Trophoblast cell (in vitro differentiated cells and primary cell): ENCODE measurements at regions not wholly inside any gene's neighbourhood (a gene's known extent, or its start where the extent isn't known, plus 50 kb on each side); places are given as distances from the start of the nearest gene placed in this dataset.
A peak's percentile ranks its signal among the peaks of the same experiment; 100 is the strongest.

Source experiments
- DNase-seq, 2 donors: peaks; one replicate each; pipeline ENCODE4 v3.0.0-alpha.2; 2016
- H2AFZ ChIP-seq: 2 replicates; pipeline ENCODE4 v1.6.1; 2013; ENCODE audit warnings: low read length, moderate library complexity, mild to moderate bottlenecking; ENCODE audit not compliant: insufficient read depth, poor library complexity
- H2AK5ac ChIP-seq: 2 replicates; pipeline ENCODE4 v1.6.1; 2013; ENCODE audit warnings: mild to moderate bottlenecking, low read length
- H2BK120ac ChIP-seq: 2 replicates; pipeline ENCODE4 v1.6.1; 2013; ENCODE audit warnings: low read length, mild to moderate bottlenecking, moderate library complexity; ENCODE audit not compliant: insufficient read depth, poor library complexity
- H2BK12ac ChIP-seq: 2 replicates; pipeline ENCODE4 v1.6.1; 2013; ENCODE audit warnings: mild to moderate bottlenecking, low read length, moderate library complexity
- H2BK5ac ChIP-seq: 2 replicates; pipeline ENCODE4 v1.6.1; 2013; ENCODE audit warnings: low read length, low read depth, moderate library complexity, mild to moderate bottlenecking; ENCODE audit not compliant: poor library complexity
- H3K14ac ChIP-seq: 2 replicates; pipeline ENCODE4 v1.6.1; 2013; ENCODE audit warnings: mild to moderate bottlenecking, low read length
- H3K18ac ChIP-seq: 2 replicates; pipeline ENCODE4 v1.6.1; 2013; ENCODE audit warnings: mild to moderate bottlenecking, low read length
- H3K23ac ChIP-seq: 2 replicates; pipeline ENCODE4 v1.6.1; 2013; ENCODE audit warnings: low read length
- H3K27ac ChIP-seq: 2 replicates; pipeline ENCODE4 v1.5.1; 2013; ENCODE audit warnings: low read depth, mild to moderate bottlenecking, inconsistent platforms, low read length, moderate library complexity
- H3K27me3 ChIP-seq: 2 replicates; pipeline ENCODE4 v1.6.1; 2013; ENCODE audit warnings: inconsistent platforms, mild to moderate bottlenecking, low read length, moderate library complexity; ENCODE audit not compliant: insufficient read depth
- H3K36me3 ChIP-seq, 2 experiments: 1 replicate in 1 of 2; 2 replicates in 1 of 2; pipeline ENCODE4 v1.6.1; 2013; ENCODE audit warnings: low read length in 2 of 2, mild to moderate bottlenecking in 2 of 2, moderate library complexity in 1 of 2; ENCODE audit not compliant: insufficient read depth in 2 of 2, control insufficient read depth in 1 of 2
- H3K4ac ChIP-seq: 2 replicates; pipeline ENCODE4 v1.6.1; 2013; ENCODE audit warnings: low read depth, mild to moderate bottlenecking, low read length, moderate library complexity
- H3K4me1 ChIP-seq, 2 experiments: 1 replicate in 1 of 2; 2 replicates in 1 of 2; pipeline ENCODE4 v1.6.1; 2013; ENCODE audit warnings: low read length in 2 of 2, mild to moderate bottlenecking in 2 of 2, moderate library complexity in 1 of 2; ENCODE audit not compliant: insufficient read depth in 2 of 2, control insufficient read depth in 1 of 2
- H3K4me2 ChIP-seq: 2 replicates; pipeline ENCODE4 v1.6.1; 2013; ENCODE audit warnings: inconsistent platforms, mild to moderate bottlenecking, low read length, moderate library complexity
- H3K4me3 ChIP-seq: 2 replicates; pipeline ENCODE4 v1.5.1; 2013; ENCODE audit warnings: mild to moderate bottlenecking, low read depth, low read length, inconsistent platforms
- H3K79me1 ChIP-seq: one replicate; pipeline ENCODE4 v1.6.1; 2013; ENCODE audit warnings: low read length
- H3K79me2 ChIP-seq: 2 replicates; pipeline ENCODE4 v1.6.1; 2013; ENCODE audit warnings: low read length, mild to moderate bottlenecking; ENCODE audit not compliant: control insufficient read depth, insufficient read depth, poor library complexity
- H3K9ac ChIP-seq: 2 replicates; pipeline ENCODE4 v1.6.1; 2013; ENCODE audit warnings: mild to moderate bottlenecking, low read length
- H3K9me3 ChIP-seq: 2 replicates; pipeline ENCODE4 v1.6.1; 2013; ENCODE audit warnings: low read depth, mild to moderate bottlenecking, control low read depth, inconsistent platforms, low read length; ENCODE audit not compliant: insufficient read depth
- H4K12ac ChIP-seq: 2 replicates; pipeline ENCODE4 v1.6.1; 2013; ENCODE audit warnings: low read depth, mild to moderate bottlenecking, low read length, moderate library complexity
- H4K8ac ChIP-seq: 2 replicates; pipeline ENCODE4 v1.6.1; 2013; ENCODE audit warnings: low read depth, mild to moderate bottlenecking, low read length, moderate library complexity
- H4K91ac ChIP-seq: one replicate; pipeline ENCODE4 v1.6.1; 2013; ENCODE audit warnings: low read depth, mild to moderate bottlenecking, low read length, moderate library complexity
- WGBS: extraction: QIAGEN DNeasy Blood & Tissue Kit; methylation state at CpG from one replicate; pipeline ENCODE4 v1.1.7; 2013; ENCODE audit warnings: missing lambda C conversion rate; ENCODE audit not compliant: insufficient read length, insufficient coverage; ENCODE audit errors: extremely low coverage; 5-methylcytosine and 5-hydroxymethylcytosine counted together

DNA sequence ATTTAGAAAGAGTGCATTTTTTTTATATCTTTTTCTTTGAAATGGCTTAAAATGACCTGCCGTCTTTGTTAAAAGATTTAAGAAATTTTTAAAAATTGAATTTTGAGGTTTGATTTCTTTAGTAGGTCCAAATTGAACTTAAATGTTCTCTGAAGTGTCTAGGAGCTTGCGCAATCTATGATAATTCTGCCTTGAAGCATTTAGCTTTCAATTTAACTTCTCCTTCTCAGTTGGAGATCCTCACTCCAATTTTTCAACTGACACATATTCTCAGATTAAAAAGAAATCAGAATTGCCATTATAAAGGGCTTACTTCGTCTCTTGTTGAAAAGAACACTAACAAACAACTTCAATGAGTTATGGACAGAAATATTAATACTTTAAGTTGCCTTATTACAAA lies 273.5 kb downstream of the TMA16 start:
- no peak for DNase-seq
- Histone ChIP-seq H3K4ac (no peak overlapping the region), H2BK5ac (no peak overlapping the region), H3K23ac (no peak overlapping the region), H2AFZ (no peak overlapping the region), H2BK120ac (no peak overlapping the region), H3K14ac (no peak overlapping the region), H3K27me3 (no peaks in the 10 kb centered on the region), H4K12ac (no peak overlapping the region), H3K79me2 (no peaks in the 10 kb centered on the region), H2AK5ac (no peak overlapping the region), H3K4me1 (no peaks in the 10 kb centered on the region), H3K27ac (no peak overlapping the region), H3K79me1 (no peaks in the 10 kb centered on the region), H4K8ac (no peak overlapping the region), H3K9ac (no peak overlapping the region), H4K91ac (no peak overlapping the region), H3K9me3 (no peaks in the 10 kb centered on the region), H3K4me3 (no peak overlapping the region), H3K36me3 (no peaks in the 10 kb centered on the region), H3K18ac (no peak overlapping the region), H2BK12ac (no peak overlapping the region), H3K4me2 (no peak overlapping the region)
- WGBS, result no CpG with 5 or more reads among the region's 3 CpGs

DNA sequence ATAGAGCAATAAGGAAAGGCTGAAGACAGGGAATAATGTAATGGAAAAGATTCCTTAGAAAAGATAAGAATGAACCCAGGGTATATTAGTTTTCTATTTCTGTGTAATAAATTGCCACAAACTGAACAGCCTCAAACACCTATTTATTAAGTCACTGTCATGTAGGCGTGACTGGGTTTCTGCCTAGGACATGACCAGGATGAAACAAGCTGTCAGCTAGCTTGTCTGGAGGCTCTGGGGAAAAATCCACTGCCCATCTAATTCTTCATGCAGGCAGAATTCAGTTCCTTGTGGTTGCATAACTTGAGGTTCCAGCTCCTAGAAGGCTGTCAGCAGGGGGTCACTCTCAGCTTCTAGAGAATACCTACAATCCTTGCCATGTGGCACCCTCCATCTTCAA lies 277.7 kb downstream of the TMA16 start:
- Histone ChIP-seq H2BK5ac (no peak overlapping the region), H3K4me2 (no peak overlapping the region), H2BK12ac (no peak overlapping the region), H3K79me2 (no peaks in the 10 kb centered on the region), H3K23ac (no peak overlapping the region), H3K18ac (no peak overlapping the region), H3K27me3 (no peaks in the 10 kb centered on the region), H4K12ac (no peak overlapping the region), H3K9ac (no peak overlapping the region), H3K4me1 (no peaks in the 10 kb centered on the region), H3K14ac (no peak overlapping the region), H3K79me1 (no peaks in the 10 kb centered on the region), H3K4me3 (no peak overlapping the region), H4K8ac (no peak overlapping the region), H3K36me3 (no peaks in the 10 kb centered on the region), H2AFZ (no peak overlapping the region), H3K27ac (no peak overlapping the region), H2BK120ac (no peak overlapping the region), H2AK5ac (no peak overlapping the region), H4K91ac (no peak overlapping the region), H3K9me3 (no peaks in the 10 kb centered on the region), H3K4ac (no peak overlapping the region)
- no peak for DNase-seq
- WGBS, result no CpG with 5 or more reads among the region's 1 CpG

DNA sequence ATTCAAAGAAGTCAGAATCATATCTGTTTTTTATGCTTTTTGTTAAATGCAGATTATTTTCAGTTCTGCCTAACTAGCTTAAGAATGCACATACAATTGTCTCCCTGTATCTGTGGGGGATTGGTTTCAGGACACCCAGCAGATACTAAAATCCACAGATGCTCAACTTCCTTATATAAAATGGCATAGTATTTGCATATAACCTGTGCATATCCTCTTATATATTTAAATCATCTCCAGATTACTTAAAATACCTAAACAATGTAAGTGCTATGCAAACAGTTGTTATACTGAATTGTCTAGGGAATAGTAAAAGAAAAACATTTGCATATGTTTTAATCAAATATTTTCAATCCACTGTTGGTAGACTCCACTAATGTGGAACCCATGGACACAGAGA lies 279.4 kb downstream of the TMA16 start:
- Histone ChIP-seq H3K79me1 (no peaks in the 10 kb centered on the region), H3K4me3 (no peak overlapping the region), H4K12ac (no peak overlapping the region), H3K79me2 (no peaks in the 10 kb centered on the region), H3K9ac (no peak overlapping the region), H2BK12ac (no peak overlapping the region), H3K9me3 (no peaks in the 10 kb centered on the region), H2BK120ac (no peak overlapping the region), H2AK5ac (no peak overlapping the region), H3K14ac (no peak overlapping the region), H4K8ac (no peak overlapping the region), H3K36me3 (no peaks in the 10 kb centered on the region), H3K4ac (no peak overlapping the region), H2AFZ (no peak overlapping the region), H3K4me2 (no peak overlapping the region), H3K23ac (no peak overlapping the region), H3K18ac (no peak overlapping the region), H3K4me1 (no peaks in the 10 kb centered on the region), H2BK5ac (no peak overlapping the region), H3K27me3 (no peaks in the 10 kb centered on the region), H4K91ac (no peak overlapping the region), H3K27ac (no peak overlapping the region)
- no peak for DNase-seq

DNA sequence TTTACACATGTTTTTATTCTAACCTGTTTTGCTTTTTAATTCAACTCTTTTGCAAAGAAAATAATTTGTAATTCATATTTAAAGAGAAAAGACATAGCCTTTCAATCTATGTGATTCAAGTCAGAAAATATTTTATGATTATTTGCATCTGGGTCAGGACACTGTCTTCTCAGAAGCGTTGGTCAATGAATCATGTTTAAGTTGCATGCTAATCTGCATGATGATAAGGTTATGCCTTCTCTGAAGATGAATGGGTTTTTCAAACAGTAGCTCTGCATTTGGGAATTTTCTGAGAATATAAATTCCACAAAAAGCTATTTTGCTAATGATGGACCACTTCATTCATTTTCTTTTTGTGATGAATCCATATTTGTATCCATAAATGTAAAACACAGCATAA lies 282.5 kb downstream of the TMA16 start:
- peak in 1 of 2 donors; percentile 3 for DNase-seq
- no peak overlapping the region for H3K9ac ChIP-seq
- H4K8ac ChIP-seq, result no peak overlapping the region
- H2BK120ac ChIP-seq, result no peak overlapping the region
- no peak overlapping the region for H4K91ac ChIP-seq
- no peak overlapping the region for H3K4me3 ChIP-seq
- no peak overlapping the region for H3K4me2 ChIP-seq
- no peaks in the 10 kb centered on the region for H3K27me3 ChIP-seq
- H3K36me3 ChIP-seq, result no peaks in the 10 kb centered on the region
- H3K9me3 ChIP-seq, result no peaks in the 10 kb centered on the region
- no peak overlapping the region for H2AK5ac ChIP-seq
- no peak overlapping the region for H2AFZ ChIP-seq
- H3K23ac ChIP-seq, result no peak overlapping the region
- no peaks in the 10 kb centered on the region for H3K79me2 ChIP-seq
- no peak overlapping the region for H3K14ac ChIP-seq
- H2BK5ac ChIP-seq, result no peak overlapping the region
- no peak overlapping the region for H3K4ac ChIP-seq
- WGBS, result no CpG with 5 or more reads among the region's 1 CpG
- H4K12ac ChIP-seq, result no peak overlapping the region
- H3K4me1 ChIP-seq, result no peaks in the 10 kb centered on the region
- no peak overlapping the region for H3K18ac ChIP-seq
- no peak overlapping the region for H2BK12ac ChIP-seq
- H3K27ac ChIP-seq, result no peak overlapping the region
- H3K79me1 ChIP-seq, result no peaks in the 10 kb centered on the region

DNA sequence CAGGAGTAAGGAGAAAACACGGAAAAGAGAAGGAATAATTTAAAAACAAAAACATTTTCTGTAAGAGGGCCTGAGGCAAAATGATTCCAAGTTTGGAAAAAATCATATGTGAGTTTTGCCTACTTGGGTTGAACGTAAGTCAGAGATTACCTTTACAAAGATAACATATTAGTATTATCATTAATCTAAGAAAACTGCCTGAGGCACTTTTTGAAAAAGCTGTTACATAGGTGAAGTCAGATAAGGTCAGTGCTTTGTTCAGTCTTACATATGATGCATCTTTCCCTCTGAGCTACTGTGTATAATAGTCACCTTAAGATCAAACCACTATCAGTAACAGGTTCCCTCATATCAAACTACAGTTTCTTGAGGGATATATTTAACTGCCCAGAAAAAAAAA lies 287.2 kb downstream of the TMA16 start:
- no peak overlapping the region for H3K23ac ChIP-seq
- no peaks in the 10 kb centered on the region for H3K4me1 ChIP-seq
- no peak overlapping the region for H4K12ac ChIP-seq
- no peak overlapping the region for H2BK5ac ChIP-seq
- H3K27ac ChIP-seq, result no peak overlapping the region
- no peaks in the 10 kb centered on the region for H3K79me2 ChIP-seq
- no peaks in the 10 kb centered on the region for H3K27me3 ChIP-seq
- no peak overlapping the region for H3K4me3 ChIP-seq
- DNase-seq, result peak; percentile 5 to 86
- H3K14ac ChIP-seq, result no peak overlapping the region
- no peak overlapping the region for H3K4me2 ChIP-seq
- H3K9me3 ChIP-seq, result no peaks in the 10 kb centered on the region
- H3K36me3 ChIP-seq, result no peaks in the 10 kb centered on the region
- no peaks in the 10 kb centered on the region for H3K79me1 ChIP-seq
- H2BK120ac ChIP-seq, result no peak overlapping the region
- no peak overlapping the region for H3K9ac ChIP-seq
- H3K4ac ChIP-seq, result no peak overlapping the region
- H4K8ac ChIP-seq, result no peak overlapping the region
- H3K18ac ChIP-seq, result no peak overlapping the region
- WGBS, result no CpG with 5 or more reads among the region's 2 CpGs
- no peak overlapping the region for H2AK5ac ChIP-seq
- no peak overlapping the region for H2AFZ ChIP-seq
- no peak overlapping the region for H2BK12ac ChIP-seq
- H4K91ac ChIP-seq, result no peak overlapping the region
